DOHH2 (cell line): ENCODE measurements at regions not wholly inside any gene's neighbourhood (a gene's known extent, or its start where the extent isn't known, plus 50 kb on each side); places are given as distances from the start of the nearest gene placed in this dataset.
"Not testable (repeated sequence)": the region's sequence is repeated elsewhere in the genome, so short reads cannot be mapped to it uniquely, and the experiment has no call there.

Source experiments
- CTCF ChIP-seq: fragments of 200-600 bp; sonication (generic); IDR thresholded peaks from one replicate; pipeline ENCODE4 v1.5.1; 2014; ENCODE audit warnings: antibody characterized with exemption, mild to moderate bottlenecking, low read depth, low read length; ENCODE audit not compliant: poor library complexity, severe bottlenecking
- EZH2phosphoT487 ChIP-seq: fragments of 200-600 bp; sonication (generic); IDR thresholded peaks from 2 replicates; pipeline ENCODE4 v1.6.1; 2017; ENCODE audit warnings: borderline replicate concordance, mild to moderate bottlenecking, antibody characterized with exemption, low read length, moderate library complexity, mixed read lengths

- TF ChIP-seq CTCF, EZH2phosphoT487: not testable (repeated sequence)
Observed at GRCh38 chr1:47691293-47691692, 253.4 kb downstream of the FOXD2 start.
